HG02885 (cell line): ENCODE measurements at regions not wholly inside any gene's neighbourhood (a gene's known extent, or its start where the extent isn't known, plus 50 kb on each side); places are given as distances from the start of the nearest gene placed in this dataset.

ENCODE experiments used
- ATAC-seq: cut with Tn5 transposase; IDR thresholded peaks from one replicate; pipeline ENCODE4 v1.9.1; 2021; ENCODE audit warnings: mild to moderate bottlenecking; ENCODE audit not compliant: unreplicated experiment, poor library complexity

DNA sequence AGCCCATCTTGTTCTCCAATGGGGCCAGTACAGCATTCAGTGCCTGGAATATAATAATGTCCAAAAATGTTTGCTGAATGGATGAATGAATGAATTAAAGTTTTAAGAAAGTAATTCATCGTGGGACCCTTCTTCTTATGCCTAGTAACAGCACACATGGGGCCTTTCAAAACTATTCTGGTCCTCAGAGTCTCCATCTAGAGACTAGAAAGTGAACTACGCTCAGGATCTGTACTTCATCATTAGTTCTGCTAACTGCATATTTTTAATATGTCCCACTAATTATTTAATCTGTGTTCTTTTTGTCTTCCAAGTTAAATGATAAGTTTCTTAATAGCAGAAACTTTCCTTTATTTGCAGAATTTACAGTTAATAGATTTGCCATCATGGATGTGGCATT, 172.5 kb downstream of the SMAD2 start:
- ATAC-seq: no peak

DNA sequence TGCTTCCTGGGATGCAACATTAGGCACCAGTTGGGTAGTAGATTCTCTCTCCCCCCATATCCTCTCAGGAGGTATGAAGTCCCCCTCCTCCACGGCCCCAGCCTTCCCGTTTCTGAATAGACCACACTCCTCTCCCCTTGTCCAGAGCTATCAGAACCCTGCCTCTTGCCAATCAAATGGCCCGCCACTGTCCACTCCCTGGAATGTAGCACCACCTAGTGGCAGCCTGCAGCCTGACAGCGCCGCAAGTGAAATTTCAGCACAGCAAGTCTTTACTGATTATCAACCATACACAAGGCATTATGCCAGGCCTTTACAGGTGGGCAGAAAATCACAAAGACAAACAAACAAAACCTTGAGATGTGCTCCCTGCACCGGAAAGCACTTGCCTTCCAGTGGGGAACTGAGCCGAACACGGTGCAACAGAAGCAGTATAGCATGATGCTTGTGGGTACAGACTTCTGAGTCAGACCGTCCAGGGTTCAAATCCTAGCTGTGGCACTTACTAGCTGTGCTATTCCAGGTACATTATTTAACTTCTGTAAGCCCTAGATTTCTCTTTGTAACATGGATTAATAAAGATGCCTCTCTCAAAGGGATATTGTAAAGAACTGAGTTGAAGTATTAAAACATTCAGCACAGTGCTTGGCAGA, 174.0 kb downstream of the SMAD2 start:
- ATAC-seq: peak; percentile 67

- no peak for ATAC-seq
These were observed 175.4 kb downstream of the SMAD2 start for GRCh38 chr18:47755102-47755456.

- ATAC-seq: no peak
These were observed 176.0 kb downstream of the SMAD2 start for GRCh38 chr18:47754311-47755101.

DNA sequence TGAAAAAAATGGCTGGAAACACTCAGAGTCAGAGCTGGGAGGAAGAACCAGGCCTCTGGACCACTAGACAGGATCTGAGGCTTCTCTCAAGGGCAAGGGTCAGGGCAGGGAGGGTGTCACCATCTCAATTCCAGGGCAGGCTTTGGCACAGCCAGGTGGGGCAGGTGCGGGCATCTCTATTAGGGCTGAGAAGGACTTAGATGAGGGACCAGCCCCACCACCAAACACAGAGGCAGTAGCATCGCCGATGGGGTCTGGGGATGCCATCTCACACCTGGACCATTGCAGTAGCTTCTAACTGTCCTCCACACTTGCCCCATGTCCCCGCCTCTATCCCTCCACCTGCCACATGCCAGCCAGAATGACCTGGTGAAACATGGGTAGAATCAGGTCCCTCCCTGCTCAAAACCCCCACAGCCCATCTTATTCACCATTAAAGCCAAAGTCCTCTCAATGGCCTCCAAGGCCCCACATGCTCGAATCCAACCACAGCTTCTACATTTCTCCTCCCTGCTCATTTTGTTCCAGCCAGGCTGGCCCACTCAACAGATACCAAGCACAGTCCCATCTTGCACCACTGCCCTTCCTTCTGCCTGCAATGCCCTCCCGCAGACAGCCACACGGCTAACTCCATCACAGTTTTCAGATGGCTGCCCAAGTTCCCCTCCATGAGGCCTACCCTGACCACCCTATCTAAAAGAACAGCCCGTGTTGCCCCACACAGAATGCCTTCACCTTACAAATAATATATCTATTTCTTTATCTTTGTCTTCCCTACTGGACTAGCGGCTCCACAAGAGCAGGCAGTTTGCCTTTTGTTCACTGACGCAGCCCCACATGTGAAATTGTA, 177.4 kb downstream of the SMAD2 start:
- ATAC-seq: no peak

DNA sequence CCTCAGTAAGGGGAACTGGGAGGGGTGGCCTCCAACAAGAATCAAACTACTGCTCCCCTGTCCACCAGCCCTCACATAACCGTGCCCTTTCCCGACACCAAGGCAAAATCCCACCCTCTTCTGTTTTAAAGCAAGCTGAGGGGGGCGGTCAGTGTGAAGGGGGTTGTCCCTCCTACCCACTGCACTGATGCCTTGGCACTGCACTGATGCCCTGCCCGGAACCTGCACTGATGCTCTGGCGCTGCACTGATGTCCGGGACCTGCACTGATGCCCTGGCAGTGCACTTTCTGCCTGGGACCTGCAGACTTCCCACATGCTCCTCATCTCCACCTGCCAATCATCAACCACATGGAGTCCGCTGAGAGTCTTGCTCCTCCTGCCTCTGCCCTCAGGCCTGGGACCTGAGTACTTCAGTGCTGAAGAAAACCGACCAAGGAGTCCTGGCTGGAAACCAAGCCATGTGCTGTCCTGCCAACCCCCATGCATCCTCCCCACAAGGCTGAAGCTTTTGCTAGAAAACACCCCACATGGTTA, 179.5 kb downstream of the SMAD2 start:
- ATAC-seq: no peak

- no peak for ATAC-seq
These were observed 180.9 kb downstream of the SMAD2 start for GRCh38 chr18:47749600-47749973.

DNA sequence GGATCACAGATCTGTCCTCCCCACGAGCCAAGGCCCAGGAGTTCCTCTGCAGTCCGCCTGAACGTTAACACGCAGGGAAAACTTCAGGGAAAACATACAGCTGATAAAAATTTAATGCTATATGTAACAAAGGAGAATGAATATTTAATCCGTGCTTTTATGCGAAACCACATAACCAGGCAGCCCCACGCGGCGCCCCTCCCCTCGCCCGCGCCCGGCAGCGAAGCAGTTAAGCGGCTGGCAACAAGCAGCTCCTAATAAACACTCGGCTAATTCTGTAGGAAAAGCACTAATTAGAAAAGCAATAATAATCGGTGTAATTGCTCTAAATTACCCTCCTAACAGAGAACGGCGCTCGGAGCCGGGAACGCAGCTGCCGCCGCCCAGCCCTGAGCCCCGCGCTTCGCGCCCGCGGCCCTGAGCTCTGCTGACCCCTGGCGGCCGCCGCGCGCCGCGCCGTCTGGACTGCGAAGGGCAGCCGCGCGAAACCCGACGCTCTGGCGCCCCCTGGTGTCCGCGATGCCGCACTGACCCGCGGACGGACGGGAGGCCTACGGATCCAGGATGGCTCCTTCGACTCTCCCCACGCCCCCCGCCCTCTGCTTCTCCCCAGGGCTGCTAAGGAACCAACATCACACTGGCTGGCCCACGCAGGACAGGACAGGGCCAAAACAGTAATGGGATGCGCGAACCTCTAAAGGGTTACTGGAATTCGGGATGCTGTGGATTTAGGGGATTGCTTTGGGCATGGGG, 181.4 kb downstream of the SMAD2 start:
- ATAC-seq: peak; percentile 92

DNA sequence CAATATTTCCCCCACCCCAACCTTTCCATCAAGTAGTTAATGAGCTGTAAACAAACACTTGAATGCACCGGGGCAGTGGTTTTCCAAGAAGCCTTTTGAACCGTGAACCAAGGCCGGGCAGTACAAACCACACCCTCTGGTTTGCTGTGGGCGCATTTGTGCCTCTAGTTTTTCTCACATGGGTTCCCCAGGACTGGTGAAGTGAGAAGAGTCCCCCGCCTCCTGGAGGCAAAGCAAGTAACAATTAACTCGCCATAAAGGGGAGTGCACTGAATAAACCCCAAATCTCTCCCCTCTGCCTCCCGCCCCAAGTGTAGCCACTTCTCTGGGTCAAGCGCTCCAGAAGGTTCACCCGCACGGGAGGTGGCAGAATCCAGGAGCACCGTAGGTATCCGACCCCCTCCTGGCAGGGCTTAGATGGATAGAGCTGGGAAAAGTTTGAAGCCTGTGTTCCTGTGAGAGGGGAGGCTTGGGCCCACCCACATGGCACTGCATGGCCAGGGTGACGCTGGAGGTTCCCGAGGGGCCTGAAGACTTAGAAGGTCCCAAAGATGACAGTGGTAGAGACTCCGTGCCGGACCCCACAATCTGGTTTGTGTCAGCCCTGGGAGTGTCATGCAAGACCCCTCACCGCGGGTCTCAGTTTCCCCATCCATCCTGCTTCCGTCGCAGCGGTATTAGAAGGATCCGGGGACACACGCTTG, 182.2 kb downstream of the SMAD2 start:
- no peak for ATAC-seq

- ATAC-seq: no peak
These were observed 183.1 kb downstream of the SMAD2 start for GRCh38 chr18:47747260-47747795.

DNA sequence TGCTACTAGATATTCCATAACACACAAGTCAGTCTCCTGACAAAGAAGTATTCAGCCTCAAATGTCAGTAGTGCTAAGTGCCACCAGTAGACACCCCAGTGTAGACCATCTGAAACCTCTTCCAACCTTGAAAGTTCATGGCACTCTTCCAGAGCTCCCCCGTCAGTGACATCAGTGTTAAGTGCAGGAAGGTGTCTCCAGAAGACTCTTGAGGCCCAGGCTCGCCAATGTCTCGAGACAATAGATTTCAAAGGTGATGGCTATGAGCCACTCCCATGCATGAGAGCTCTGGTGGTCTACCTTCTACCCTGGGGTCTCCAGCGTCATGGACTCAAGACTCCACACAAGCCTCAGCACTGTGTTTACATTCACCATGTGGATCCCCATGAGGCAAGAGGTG, 183.8 kb downstream of the SMAD2 start:
- ATAC-seq: no peak

- no peak for ATAC-seq
These were observed 185.2 kb downstream of the SMAD2 start for GRCh38 chr18:47745227-47745626.

GRCh38 chr18:47737956-47738355, 192.5 kb downstream of the SMAD2 start:
- ATAC-seq: no peak

- no peak for ATAC-seq
These were observed 193.1 kb downstream of the SMAD2 start for GRCh38 chr18:47737198-47737830.

DNA sequence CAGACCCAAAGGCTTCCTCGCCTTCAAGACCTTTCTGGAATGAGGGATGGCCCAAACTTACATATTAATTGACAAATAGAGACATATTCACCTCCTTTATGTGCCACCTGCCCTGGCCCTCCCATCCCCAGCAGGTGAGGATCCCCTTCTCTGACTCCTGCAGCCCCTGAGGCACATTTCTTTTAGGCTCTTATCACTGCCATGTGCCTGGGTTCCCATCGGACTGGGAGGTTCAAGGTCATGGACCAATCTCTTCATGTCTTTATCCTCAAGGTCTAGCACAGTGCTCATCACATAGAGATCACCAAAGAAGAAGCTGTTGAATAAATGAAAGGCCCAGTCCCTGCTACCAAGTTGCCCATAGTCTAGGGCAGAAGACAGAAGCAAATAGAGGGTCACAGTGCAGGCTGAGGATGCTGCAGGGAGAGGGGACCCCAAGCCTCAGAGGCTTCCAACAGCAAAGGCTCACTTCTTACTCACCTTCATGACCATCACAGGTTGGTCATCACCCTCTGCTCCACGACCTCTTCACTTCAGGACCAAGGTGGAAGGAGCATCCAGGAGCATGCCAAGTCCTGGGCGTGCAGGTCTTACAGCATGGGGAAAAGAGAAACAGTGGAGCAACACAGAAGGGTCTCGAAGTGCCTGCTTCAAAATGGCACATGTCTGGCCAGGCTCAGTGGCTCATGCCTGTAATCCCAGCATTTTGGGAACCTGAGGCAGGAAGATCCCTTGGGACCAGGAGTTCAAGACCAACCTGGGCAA, 193.9 kb downstream of the SMAD2 start:
- ATAC-seq: no peak

DNA sequence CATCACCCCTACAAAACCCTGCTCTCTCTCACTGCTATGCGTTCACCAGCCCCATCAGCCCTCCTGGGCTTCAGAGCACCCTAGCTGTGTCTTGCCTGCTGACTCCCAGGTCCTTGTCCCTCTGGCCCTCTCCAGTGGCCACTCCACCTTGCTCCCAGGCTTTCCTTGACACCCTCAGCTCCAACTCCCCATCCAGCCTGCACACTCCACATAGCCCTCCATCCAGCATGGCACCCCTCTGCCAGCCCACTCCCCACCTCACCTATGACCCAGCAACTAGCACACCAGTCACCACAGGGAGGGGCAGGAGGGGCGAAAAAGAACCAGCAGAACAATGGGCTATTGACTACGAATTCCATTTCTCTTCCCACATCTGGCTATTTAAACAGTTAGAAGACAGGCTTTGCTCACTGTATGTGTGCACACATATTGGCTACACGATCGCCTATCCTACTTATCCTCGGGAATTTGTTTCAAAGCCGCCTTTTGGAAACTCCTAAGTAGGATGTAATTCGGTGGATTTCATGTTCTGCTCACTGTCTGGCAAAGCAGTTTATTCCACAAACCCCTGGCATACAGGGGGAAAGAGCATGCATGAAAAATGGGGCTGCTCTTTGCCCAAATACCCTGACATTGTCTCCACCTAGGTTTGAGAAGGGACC, 195.3 kb downstream of the SMAD2 start:
- ATAC-seq: no peak

- ATAC-seq: no peak
These were observed 199.2 kb downstream of the SMAD2 start for GRCh38 chr18:47731276-47731675.

GRCh38 chr18:47730795-47731194, 199.7 kb downstream of the SMAD2 start:
- no peak for ATAC-seq
